Breast epithelium (tissue), 3 donors: ENCODE measurements at regions not wholly inside any gene's neighbourhood (a gene's known extent, or its start where the extent isn't known, plus 50 kb on each side); places are given as distances from the start of the nearest gene placed in this dataset.

Experiments
- CTCF ChIP-seq, 3 donors: fragments of 450-650 bp; IDR thresholded peaks; one replicate each; pipeline ENCODE4 v1.5.1; 2016 to 2017; ENCODE audit warnings: antibody characterized with exemption in 3 of 3, mild to moderate bottlenecking in 3 of 3, moderate library complexity in 3 of 3
- POLR2A ChIP-seq: fragments of 450-650 bp; IDR thresholded peaks from one replicate; pipeline ENCODE4 v1.6.1; 2016; ENCODE audit warnings: antibody characterized with exemption, mild to moderate bottlenecking, moderate library complexity
- POLR2AphosphoS5 ChIP-seq, 3 donors: sonication (generic); formaldehyde crosslinking; IDR thresholded peaks; one replicate each; pipeline ENCODE4 v1.6.1; 2017; ENCODE audit warnings: antibody characterized with exemption in 3 of 3

DNA sequence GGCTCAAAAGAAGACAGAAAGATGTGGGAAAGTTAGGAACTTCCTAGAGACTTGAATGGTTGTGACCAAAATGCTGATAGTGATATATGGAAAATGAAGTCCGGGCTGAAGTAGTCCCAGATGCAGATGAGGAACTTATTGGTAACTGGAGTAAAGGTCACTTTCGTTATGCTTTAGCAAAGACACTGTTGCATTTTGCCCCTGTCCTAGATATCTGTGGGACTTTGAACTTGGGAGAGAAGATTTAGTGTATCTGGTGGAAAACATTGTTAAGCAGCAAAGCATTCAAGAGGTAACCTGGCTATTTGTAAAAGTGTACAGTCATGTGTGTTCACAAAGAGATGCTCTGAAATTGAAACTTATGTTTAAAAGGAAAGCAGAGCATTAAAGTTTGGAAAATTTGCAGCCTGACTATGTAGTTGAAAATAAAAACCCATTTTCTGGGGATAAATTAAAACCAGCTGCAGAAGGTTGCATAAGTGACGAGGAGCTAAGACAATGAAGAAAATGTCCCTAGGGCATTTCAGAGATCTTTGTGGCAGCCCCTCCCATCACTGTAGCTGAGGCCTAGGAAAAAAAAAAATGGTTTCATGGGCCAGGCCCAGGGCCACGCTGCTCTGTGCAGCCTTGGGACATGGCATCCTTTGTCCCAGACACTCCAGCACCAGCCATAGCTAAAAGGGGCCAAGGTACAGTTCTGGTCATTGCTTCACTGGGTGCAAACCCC lies 1692.2 kb downstream of the HACE1 start:
- TF ChIP-seq POLR2A = no peak
- TF ChIP-seq CTCF (IDR thresholded peaks at IDR 0.05) = no peak
- no peak for TF ChIP-seq POLR2AphosphoS5 (IDR thresholded peaks at IDR 0.05)
